ENCODE measurements at regions not wholly inside any gene's neighbourhood (a gene's known extent, or its start where the extent isn't known, plus 50 kb on each side); places are given as distances from the start of the nearest gene placed in this dataset.

DNA sequence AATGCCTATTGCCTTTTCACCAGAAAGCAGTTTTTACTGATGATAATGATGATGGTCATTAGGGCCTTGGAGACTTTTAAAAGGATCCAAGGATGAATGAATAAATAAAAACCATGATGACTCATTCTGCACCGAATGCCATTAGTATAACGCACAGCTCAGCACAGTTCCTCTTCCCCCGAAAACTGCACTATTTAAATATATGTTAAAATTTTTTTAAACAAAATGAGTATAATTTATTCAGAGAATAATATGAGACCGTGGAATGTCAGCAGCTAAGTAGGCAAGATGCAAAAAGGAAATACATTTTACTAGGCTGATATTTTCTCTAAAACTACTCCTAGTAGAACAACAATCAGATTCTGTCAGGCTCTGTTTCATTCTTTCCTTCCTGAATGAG is 83.4 kb upstream of the NANOGP8 start:
- H3K27ac ChIP-seq (ENCODE audit: low read length): no peak overlapping the region
- no peaks in the 10 kb centered on the region for H3K4me1 ChIP-seq (ENCODE audit: control insufficient read depth, insufficient read depth, low read length)
- H3K27me3 ChIP-seq (ENCODE audit: control insufficient read depth, insufficient read depth, low read length): no peaks in the 10 kb centered on the region
- 0% methylated on average over 1 of the region's 4 CpGs for WGBS (ENCODE audit: insufficient coverage, low lambda C conversion rate)
- no peak overlapping the region for H3K4me3 ChIP-seq (ENCODE audit: low read length)
- H3K9me3 ChIP-seq (ENCODE audit: control insufficient read depth, low read depth, low read length): no peaks in the 10 kb centered on the region
- no peak for DNase-seq
- H3K36me3 ChIP-seq (ENCODE audit: control insufficient read depth, insufficient read depth, low read length): no peaks in the 10 kb centered on the region

DNA sequence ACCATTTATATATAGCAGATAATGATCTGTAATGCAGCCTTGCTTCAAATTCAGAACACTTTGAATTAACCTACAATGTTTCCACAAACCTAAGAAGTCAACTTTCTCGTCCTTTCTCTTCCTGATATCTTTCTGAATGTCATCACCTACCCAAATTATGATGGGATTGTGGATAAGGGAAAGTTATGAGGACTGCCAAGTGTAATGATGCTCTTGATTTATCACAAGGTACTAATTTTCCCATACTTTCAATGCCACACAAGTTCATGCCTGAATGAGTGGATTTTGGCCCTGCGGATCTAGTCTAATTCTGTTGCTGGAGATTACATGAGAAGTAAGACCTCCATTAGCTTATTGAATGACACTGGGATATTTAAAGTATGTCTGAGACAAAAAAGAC is 82.6 kb upstream of the NANOGP8 start:
- no peaks in the 10 kb centered on the region for H3K27me3 ChIP-seq (ENCODE audit: control insufficient read depth, insufficient read depth, low read length)
- no peaks in the 10 kb centered on the region for H3K4me1 ChIP-seq (ENCODE audit: control insufficient read depth, insufficient read depth, low read length)
- H3K9me3 ChIP-seq (ENCODE audit: control insufficient read depth, low read depth, low read length): no peaks in the 10 kb centered on the region
- H3K36me3 ChIP-seq (ENCODE audit: control insufficient read depth, insufficient read depth, low read length): no peaks in the 10 kb centered on the region
- no peak for DNase-seq
- H3K27ac ChIP-seq (ENCODE audit: low read length): no peak overlapping the region
- no CpG with 5 or more reads among the region's 2 CpGs for WGBS (ENCODE audit: insufficient coverage, low lambda C conversion rate)
- H3K4me3 ChIP-seq (ENCODE audit: low read length): no peak overlapping the region

DNA sequence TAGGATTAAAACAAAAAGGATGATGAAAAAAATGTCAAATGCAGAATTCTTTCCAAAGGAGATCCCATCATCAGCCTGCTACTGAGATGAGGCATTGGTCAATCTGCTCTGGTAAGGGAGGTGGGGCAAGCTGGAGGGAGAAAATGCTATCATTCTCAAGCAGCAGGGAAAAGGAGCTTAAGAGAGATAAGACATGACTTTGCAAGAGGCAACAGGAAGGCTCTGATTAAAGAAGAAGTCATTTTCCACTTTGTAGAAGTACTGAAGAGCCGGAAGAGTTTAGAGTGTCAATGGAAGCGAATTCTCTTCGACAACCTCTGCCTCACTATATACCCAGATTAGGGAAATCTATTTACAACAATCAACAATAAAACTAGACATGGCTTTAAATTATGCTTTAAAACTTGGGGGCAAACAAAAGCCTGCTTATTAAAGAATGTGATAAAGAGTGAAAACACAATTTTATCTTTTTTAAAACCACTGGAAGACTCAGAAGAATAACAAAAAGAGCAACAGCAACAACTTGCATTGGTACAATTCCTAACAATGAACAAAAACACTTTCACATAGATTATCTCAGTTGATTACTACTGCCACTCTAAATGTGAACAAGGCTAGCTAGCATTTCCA is 81.8 kb upstream of the NANOGP8 start:
- H3K27ac ChIP-seq (ENCODE audit: low read length): no peak overlapping the region
- DNase-seq: no peak
- no CpG with 5 or more reads among the region's 3 CpGs for WGBS (ENCODE audit: insufficient coverage, low lambda C conversion rate)

DNA sequence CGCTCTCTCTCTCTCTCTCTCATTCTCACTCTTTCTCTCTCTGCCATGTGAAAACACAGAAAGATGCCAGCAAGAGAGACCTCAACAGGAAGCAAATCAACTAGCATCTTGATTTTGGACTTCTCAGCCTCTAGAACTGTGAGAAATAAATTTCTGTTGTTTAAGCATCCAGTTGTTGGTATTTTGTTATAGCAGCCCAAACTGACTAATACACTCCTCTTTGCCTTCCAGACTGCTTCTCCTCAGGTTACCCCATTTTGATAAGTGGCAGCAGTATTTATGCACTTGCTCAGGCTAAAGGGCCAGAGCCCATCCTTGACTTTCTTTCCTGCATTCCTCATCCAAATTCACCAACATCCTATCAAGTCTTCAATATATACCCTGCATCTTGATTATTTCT is 76.6 kb upstream of the NANOGP8 start:
- Histone ChIP-seq H3K4me1 (ENCODE audit: control insufficient read depth, insufficient read depth, low read length) (no peaks in the 10 kb centered on the region), H3K36me3 (ENCODE audit: control insufficient read depth, insufficient read depth, low read length) (no peaks in the 10 kb centered on the region), H3K9me3 (ENCODE audit: control insufficient read depth, low read depth, low read length) (no peaks in the 10 kb centered on the region), H3K27me3 (ENCODE audit: control insufficient read depth, insufficient read depth, low read length) (no peaks in the 10 kb centered on the region), H3K4me3 (ENCODE audit: low read length) (no peak overlapping the region), H3K27ac (ENCODE audit: low read length) (no peak overlapping the region)
- 100% methylated on average over 1 of the region's 1 CpG for WGBS (ENCODE audit: insufficient coverage, low lambda C conversion rate)
- DNase-seq: no peak

More for the DNA sequence above, 81.8 kb upstream of the NANOGP8 start:
- H3K36me3 ChIP-seq (ENCODE audit: control insufficient read depth, insufficient read depth, low read length): no peaks in the 10 kb centered on the region
- no peaks in the 10 kb centered on the region for H3K9me3 ChIP-seq (ENCODE audit: control insufficient read depth, low read depth, low read length)
- H3K4me3 ChIP-seq (ENCODE audit: low read length): no peak overlapping the region
- H3K4me1 ChIP-seq (ENCODE audit: control insufficient read depth, insufficient read depth, low read length): no peaks in the 10 kb centered on the region
- H3K27me3 ChIP-seq (ENCODE audit: control insufficient read depth, insufficient read depth, low read length): no peaks in the 10 kb centered on the region

DNA sequence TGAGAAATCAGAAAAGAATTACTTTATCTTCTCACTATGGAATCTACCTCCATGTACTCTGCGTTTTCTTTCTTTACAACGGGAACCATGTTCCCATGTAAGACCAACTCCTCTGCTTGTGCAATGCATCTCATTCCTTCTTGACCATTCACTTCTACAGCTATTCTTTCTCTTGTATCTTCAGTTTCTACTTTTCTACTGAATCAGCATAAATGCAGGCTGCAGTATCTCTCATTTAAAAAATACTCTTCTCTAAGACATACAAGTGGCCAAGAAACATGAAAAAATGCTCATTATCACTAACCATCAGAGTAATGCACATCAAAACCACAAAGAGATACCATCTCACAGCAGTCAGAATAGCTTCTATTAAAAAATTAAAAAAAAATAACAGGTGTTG is 74.1 kb upstream of the NANOGP8 start:
- no peak for DNase-seq
- no peaks in the 10 kb centered on the region for H3K4me1 ChIP-seq (ENCODE audit: control insufficient read depth, insufficient read depth, low read length)
- H3K27ac ChIP-seq (ENCODE audit: low read length): no peak overlapping the region
- H3K36me3 ChIP-seq (ENCODE audit: control insufficient read depth, insufficient read depth, low read length): no peaks in the 10 kb centered on the region
- H3K27me3 ChIP-seq (ENCODE audit: control insufficient read depth, insufficient read depth, low read length): no peaks in the 10 kb centered on the region
- H3K9me3 ChIP-seq (ENCODE audit: control insufficient read depth, low read depth, low read length): no peaks in the 10 kb centered on the region
- 94% methylated on average over 2 of the region's 2 CpGs for WGBS (ENCODE audit: insufficient coverage, low lambda C conversion rate)
- no peak overlapping the region for H3K4me3 ChIP-seq (ENCODE audit: low read length)

DNA sequence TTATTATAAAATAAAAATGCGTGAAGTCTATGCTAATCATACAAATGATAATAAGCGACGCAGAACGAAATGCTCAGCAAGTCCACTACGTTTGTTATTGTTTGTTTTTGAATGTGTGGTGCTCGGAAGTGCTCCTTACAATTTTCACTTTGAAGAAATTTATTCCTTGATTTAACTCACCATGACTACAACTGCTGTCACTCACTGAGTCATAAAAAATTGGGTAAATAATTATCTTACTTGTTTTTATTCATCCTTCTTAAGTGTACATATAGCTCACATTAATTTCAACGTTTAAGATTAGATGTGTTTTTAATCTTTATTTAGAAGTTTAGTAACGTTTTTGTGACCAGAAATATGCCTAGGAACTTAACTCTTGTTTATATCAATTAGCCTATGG is 66.7 kb upstream of the NANOGP8 start:
- WGBS (ENCODE audit: insufficient coverage, low lambda C conversion rate): 83% methylated on average over 7 of the region's 8 CpGs
- Histone ChIP-seq H3K27me3 (ENCODE audit: control insufficient read depth, insufficient read depth, low read length) (no peaks in the 10 kb centered on the region), H3K9me3 (ENCODE audit: control insufficient read depth, low read depth, low read length) (no peaks in the 10 kb centered on the region), H3K36me3 (ENCODE audit: control insufficient read depth, insufficient read depth, low read length) (no peaks in the 10 kb centered on the region), H3K27ac (ENCODE audit: low read length) (no peak overlapping the region), H3K4me1 (ENCODE audit: control insufficient read depth, insufficient read depth, low read length) (no peaks in the 10 kb centered on the region), H3K4me3 (ENCODE audit: low read length) (no peak overlapping the region)
- no peak for DNase-seq

DNA sequence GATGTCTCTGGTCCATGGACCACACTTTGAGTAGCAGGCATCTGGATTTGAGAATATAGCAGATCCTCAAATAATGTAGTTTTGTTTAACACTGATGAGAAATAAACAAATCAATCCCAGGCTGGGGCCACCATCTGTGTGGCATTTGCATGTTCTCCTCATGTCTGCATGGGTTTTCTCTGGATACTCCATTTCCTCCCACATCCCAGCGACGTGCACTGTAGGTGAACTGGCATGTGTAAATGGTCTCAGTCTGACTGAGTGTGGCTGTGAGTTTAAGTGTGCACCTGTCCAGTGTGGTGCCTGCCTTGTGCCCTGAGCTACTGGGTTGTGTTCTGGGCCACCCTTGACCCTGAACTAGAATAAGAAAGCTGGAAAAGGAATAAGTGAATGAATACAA is 66.3 kb upstream of the NANOGP8 start:
- Histone ChIP-seq H3K27ac (ENCODE audit: low read length) (no peak overlapping the region), H3K4me3 (ENCODE audit: low read length) (no peak overlapping the region), H3K4me1 (ENCODE audit: control insufficient read depth, insufficient read depth, low read length) (no peaks in the 10 kb centered on the region), H3K27me3 (ENCODE audit: control insufficient read depth, insufficient read depth, low read length) (no peaks in the 10 kb centered on the region), H3K36me3 (ENCODE audit: control insufficient read depth, insufficient read depth, low read length) (no peaks in the 10 kb centered on the region), H3K9me3 (ENCODE audit: control insufficient read depth, low read depth, low read length) (no peaks in the 10 kb centered on the region)
- no peak for DNase-seq
- no CpG with 5 or more reads among the region's 2 CpGs for WGBS (ENCODE audit: insufficient coverage, low lambda C conversion rate)

DNA sequence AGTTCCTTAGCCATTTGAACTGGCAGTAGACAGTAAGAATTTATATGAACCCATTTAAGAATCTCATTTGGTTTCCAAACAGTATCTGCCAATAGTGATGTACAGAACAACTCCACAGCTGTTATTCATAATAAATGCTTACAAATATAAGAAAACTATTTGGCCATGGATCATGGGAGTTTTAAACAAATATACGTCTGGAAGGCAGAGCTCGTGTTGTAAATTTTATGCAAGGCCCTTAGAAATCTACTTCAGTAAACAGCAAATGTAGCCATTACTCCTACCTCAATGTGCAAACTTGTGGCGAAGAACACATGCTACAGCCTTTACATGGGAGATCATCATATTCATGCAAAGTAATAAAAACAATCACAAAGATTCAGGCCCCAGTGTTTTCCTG is 65.3 kb upstream of the NANOGP8 start:
- WGBS (ENCODE audit: insufficient coverage, low lambda C conversion rate): 71% methylated on average over 3 of the region's 3 CpGs
- Histone ChIP-seq H3K4me1 (ENCODE audit: control insufficient read depth, insufficient read depth, low read length) (no peaks in the 10 kb centered on the region), H3K4me3 (ENCODE audit: low read length) (no peak overlapping the region), H3K36me3 (ENCODE audit: control insufficient read depth, insufficient read depth, low read length) (no peaks in the 10 kb centered on the region), H3K27me3 (ENCODE audit: control insufficient read depth, insufficient read depth, low read length) (no peaks in the 10 kb centered on the region), H3K9me3 (ENCODE audit: control insufficient read depth, low read depth, low read length) (no peaks in the 10 kb centered on the region), H3K27ac (ENCODE audit: low read length) (no peak overlapping the region)
- DNase-seq: no peak

DNA sequence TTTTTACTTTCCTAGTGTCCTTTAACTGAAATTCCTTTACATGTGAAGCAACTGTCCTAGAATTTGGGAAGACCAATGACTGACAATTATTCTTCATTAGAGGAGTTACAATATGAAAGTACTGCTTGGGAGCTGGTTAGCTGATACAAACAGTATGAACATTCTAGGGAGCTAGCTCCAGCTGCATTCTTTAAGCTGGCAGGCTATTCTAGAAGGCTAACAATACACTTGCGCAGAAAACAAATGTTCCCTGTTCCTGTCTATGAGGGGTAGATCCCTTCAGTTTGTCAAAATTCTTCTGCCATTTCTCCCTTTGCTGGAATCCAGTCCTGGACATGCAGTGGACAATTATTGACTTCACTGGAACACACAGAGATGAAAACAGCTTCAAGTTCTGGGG is 60.2 kb upstream of the NANOGP8 start:
- no CpG with 5 or more reads among the region's 1 CpG for WGBS (ENCODE audit: insufficient coverage, low lambda C conversion rate)
- H3K27me3 ChIP-seq (ENCODE audit: control insufficient read depth, insufficient read depth, low read length): no peaks in the 10 kb centered on the region
- H3K36me3 ChIP-seq (ENCODE audit: control insufficient read depth, insufficient read depth, low read length): no peaks in the 10 kb centered on the region
- H3K4me1 ChIP-seq (ENCODE audit: control insufficient read depth, insufficient read depth, low read length): peaks cover 13% of the 10 kb centered on the region
- DNase-seq: no peak
- H3K9me3 ChIP-seq (ENCODE audit: control insufficient read depth, low read depth, low read length): no peaks in the 10 kb centered on the region
- H3K4me3 ChIP-seq (ENCODE audit: low read length): no peak overlapping the region
- no peak overlapping the region for H3K27ac ChIP-seq (ENCODE audit: low read length)

DNA sequence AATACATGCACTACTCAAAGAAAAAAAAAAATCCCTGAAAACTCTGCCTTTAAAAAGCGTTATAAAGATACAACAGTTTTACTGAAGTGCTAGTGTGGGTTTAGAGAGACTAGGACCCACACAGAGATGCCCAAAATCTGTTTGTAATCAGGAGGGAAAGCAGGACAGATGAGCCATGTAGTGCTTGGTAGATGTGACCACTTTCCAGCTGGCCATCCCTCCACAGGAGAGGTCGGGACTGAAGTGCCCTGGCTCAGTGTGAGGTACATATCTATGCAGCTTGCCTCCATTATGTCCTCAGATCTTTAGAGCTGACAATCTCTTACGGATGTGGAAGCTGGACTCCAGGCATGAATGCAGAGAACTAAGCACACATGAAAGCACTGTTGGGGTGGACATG is 57.5 kb upstream of the NANOGP8 start:
- no peaks in the 10 kb centered on the region for H3K9me3 ChIP-seq (ENCODE audit: control insufficient read depth, low read depth, low read length)
- H3K4me1 ChIP-seq (ENCODE audit: control insufficient read depth, insufficient read depth, low read length): peaks cover 13% of the 10 kb centered on the region
- H3K27me3 ChIP-seq (ENCODE audit: control insufficient read depth, insufficient read depth, low read length): no peaks in the 10 kb centered on the region
- no peaks in the 10 kb centered on the region for H3K36me3 ChIP-seq (ENCODE audit: control insufficient read depth, insufficient read depth, low read length)
- peak in 1 of 2 donors; percentile 17 for DNase-seq
- no peak overlapping the region for H3K4me3 ChIP-seq (ENCODE audit: low read length)
- H3K27ac ChIP-seq (ENCODE audit: low read length): peak overlapping the region; percentile 14
- 67% methylated on average over 1 of the region's 3 CpGs for WGBS (ENCODE audit: insufficient coverage, low lambda C conversion rate)

DNA sequence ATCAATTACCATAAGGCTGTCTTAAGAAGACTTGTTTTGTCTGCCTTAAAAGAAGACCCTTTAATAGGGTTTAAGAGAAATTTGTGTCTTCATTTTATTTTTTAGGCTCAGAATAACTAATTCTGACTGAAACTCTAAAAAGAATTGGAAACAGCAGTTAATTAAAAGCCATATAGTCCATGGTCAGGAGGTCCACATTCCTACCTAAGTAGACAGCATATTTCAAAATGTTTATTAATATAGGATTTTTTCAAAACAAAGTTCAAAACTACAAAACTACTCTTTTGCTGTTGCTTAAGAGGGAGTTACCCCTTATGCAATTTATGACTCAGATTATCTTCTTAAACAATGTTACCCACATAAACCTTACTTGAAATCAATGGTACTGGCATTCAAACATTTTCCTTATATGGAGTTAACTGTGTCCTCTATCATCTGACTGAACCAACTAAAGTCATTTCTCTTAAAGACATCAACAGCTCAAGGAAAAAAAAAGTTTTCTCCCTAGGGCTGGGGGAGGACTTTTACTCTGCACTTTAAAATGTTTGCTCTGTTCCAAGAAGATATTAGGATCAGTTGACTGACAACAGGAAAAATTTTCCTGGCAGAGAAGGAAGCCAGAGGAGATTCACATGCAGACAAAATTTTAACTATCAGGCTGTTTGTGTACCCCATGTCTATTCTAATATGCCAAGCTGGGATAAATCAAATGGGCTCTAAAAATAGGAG is 56.8 kb upstream of the NANOGP8 start:
- Histone ChIP-seq H3K27me3 (ENCODE audit: control insufficient read depth, insufficient read depth, low read length) (no peaks in the 10 kb centered on the region), H3K9me3 (ENCODE audit: control insufficient read depth, low read depth, low read length) (no peaks in the 10 kb centered on the region), H3K4me1 (ENCODE audit: control insufficient read depth, insufficient read depth, low read length) (peaks cover 16% of the 10 kb centered on the region), H3K36me3 (ENCODE audit: control insufficient read depth, insufficient read depth, low read length) (no peaks in the 10 kb centered on the region), H3K27ac (ENCODE audit: low read length) (peak overlapping the region; percentile 50), H3K4me3 (ENCODE audit: low read length) (no peak overlapping the region)
- peak; percentile 65 to 87 for DNase-seq
